NCI-H1048 (cell line): ENCODE measurements at regions not wholly inside any gene's neighbourhood (a gene's known extent, or its start where the extent isn't known, plus 50 kb on each side); places are given as distances from the start of the nearest gene placed in this dataset.

Source experiments
- DNase-seq: peaks from one replicate; lab custom pipeline; 2025; lab: John Stamatoyannopoulos, UW

DNA sequence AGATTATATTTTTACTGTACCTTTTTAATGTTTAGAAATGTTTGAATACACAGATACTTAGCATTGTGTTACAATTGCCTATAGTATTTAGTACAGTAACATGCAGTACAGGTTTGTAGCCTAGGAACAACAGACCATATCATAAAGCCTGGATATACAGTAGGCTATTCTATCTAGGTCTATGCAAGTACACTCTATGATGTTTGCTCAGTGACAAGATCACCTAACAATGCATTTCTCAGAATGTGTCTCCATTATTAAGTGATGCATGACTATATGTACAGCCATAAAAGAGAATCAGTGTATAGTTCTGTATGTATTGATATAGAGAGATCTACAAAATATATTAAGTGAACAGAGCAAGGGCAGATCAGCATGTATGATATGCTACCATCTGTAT, 616.4 kb downstream of the XIRP2 start:
- DNase-seq = no peak

GRCh38 chr2:167504061-167504460, 615.8 kb downstream of the XIRP2 start:
- DNase-seq = no peak

GRCh38 chr2:167501618-167502017, 613.3 kb downstream of the XIRP2 start:
- no peak for DNase-seq

- no peak for DNase-seq
Measured at GRCh38 chr2:167493862-167494261, 605.6 kb downstream of the XIRP2 start.

DNA sequence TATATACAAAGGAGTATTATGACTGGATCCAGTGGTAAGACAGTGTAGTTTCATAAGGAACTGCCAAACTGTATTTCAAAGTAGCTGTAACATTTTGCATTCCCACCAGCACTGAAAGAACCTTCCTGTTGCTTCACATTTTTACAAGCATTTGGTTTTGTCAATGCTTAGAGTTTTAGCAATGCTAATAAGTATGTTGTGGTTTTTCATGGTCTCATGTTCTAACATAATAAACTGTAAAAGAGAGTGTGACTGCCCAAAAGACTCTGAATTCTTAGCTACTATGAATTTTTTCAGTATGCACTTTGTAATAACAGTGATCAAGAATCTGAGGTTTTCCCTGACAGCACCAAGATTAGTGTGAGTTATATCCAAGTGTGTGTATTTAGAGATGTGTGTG, 604.2 kb downstream of the XIRP2 start:
- no peak for DNase-seq

- DNase-seq = no peak
Measured at GRCh38 chr2:167491788-167492187, 603.5 kb downstream of the XIRP2 start.

DNA sequence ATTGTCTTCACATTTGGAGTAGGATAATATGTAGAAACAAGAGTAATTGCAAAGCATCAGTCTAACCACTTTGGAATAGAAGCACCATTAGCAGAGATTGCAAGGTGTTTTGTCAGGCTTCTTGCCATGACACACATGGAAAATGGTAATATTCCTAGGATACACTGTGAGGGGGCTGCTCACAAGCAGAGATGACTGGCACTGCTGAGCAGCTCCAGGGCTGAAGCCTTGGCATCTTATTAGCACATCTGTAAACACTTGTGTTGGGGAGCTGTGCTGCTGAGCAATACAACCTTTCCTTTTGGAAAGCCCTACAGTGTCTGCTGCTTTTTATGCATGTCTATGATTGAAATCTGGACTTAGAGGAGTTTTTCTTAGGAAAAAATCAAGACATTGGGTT, 602.2 kb downstream of the XIRP2 start:
- no peak for DNase-seq

- DNase-seq = no peak
Measured at GRCh38 chr2:167489325-167489724, 601.0 kb downstream of the XIRP2 start.

GRCh38 chr2:167487728-167488127, 599.4 kb downstream of the XIRP2 start:
- DNase-seq = no peak

GRCh38 chr2:167484875-167485274, 596.6 kb downstream of the XIRP2 start:
- DNase-seq = no peak

DNA sequence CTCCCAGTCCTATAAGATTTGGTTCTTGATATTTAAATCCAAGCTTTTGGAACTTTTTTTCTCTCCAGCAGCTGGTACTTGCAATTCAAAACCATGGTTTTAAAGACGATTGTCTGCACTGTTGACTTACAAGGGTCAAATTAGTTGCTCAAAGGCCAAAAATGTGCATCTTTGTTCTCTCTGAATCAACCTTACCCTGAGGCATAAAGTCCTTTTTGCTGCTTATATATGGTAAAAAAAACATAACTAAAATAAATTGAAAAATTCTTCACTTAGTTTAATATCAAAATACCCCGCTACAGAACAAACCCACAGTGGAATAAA, 592.7 kb downstream of the XIRP2 start:
- DNase-seq = no peak

GRCh38 chr2:167480232-167480985, 592.1 kb downstream of the XIRP2 start:
- no peak for DNase-seq

- no peak for DNase-seq
Measured at GRCh38 chr2:167478196-167478595, 589.9 kb downstream of the XIRP2 start.

DNA sequence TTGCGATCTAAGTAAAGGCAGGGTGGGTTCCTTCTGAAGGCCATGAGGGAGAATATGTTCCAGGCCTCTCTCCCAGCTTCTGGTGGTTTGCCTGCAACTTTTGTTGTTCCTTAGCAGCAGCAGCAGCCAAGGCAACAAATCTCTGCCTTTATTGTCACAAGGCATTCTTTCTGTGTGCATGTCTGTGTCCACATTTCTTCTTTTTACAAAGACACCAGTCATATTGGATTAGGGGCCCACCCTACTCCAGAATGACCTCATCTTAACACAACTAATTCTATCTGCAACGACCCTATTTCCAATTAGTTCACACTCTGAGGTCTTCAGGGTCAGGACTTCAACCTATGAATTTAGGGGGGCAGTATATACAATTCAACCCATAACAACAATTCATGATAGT, 587.5 kb downstream of the XIRP2 start:
- no peak for DNase-seq

- DNase-seq = no peak
Measured at GRCh38 chr2:167471734-167472133, 583.5 kb downstream of the XIRP2 start.

- no peak for DNase-seq
Measured at GRCh38 chr2:167471332-167471731, 583.1 kb downstream of the XIRP2 start.

DNA sequence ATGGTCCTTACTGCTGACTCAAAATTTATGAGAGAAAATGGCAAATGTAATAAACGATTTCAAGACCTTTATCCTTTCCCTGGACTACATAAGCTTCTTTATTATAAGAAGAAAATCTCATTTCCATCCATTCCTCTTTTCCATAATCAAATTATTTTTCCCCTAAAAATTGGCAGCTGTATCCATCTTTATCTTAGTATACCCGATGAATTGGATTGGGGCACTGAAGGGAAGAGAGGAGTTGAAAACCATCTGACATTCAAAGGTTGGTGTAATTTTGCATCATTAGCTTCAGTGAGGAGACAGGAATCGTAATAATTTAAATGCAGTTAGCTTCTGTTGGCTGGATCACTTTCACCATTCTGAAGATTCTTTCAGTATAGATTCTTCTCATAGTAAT, 574.1 kb downstream of the XIRP2 start:
- no peak for DNase-seq

- no peak for DNase-seq
Measured at GRCh38 chr2:167454036-167454435, 565.8 kb downstream of the XIRP2 start.

DNA sequence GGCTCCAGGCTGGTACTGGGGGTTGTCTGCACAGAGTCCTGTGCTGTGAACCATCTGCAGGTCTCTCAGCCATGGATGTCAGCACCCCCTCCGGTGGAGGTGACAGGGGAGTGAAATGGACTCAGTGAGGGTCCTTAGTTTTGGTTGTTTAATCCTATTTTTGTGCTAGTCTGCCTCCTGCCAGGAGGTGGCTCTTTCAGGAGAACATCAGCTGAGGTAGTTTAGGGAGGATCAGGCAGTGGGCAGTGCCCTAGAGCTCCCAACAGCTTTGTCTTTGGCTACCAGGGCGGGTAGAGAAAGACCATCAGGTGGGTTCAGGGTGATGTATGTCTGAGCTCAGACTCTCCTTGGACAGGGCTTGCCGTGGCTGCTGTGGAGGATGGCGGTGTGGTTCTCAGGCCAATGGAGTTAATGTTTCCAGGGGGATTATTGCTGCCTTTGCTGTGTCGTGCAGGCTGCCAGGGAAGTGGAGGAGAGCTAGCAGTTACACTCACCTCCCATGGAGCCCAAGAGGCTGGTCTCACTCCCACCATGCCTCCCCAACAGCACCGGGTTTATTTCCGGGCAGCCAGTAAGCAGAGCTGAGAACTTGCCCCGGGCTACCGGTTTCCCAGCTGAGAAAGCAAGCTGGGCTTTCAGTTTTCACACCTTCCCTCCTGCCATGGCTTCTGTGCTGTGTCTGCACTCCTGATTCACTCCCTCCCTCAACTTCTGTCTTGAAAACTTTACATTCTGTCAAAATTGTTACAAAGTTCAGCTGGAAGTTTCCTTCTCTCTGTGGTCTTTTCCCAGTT, 563.4 kb downstream of the XIRP2 start:
- DNase-seq = no peak

- no peak for DNase-seq
Measured at GRCh38 chr2:167450364-167450763, 562.1 kb downstream of the XIRP2 start.

- no peak for DNase-seq
Measured at GRCh38 chr2:167440382-167440781, 552.1 kb downstream of the XIRP2 start.

DNA sequence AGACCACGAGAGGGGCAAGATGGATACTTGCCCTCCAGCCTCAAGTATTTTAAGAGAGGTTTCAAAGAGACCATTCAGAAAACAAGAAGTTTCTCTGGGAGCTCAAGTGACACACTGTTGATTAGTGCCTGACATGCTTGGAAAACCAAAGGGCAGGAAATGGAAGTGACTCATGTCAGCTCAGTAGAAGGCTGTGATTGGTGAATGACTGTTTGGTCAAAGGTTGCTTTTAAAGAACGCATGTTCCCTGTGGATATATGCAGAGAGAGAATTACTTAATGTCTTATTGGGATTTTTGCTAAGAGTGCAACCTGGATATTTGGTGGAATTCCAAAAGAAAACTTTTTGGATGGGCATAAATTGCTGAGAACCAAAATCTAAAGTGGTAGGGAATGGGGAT, 549.9 kb downstream of the XIRP2 start:
- DNase-seq = no peak

- no peak for DNase-seq
Measured at GRCh38 chr2:167431949-167432348, 543.7 kb downstream of the XIRP2 start.

DNA sequence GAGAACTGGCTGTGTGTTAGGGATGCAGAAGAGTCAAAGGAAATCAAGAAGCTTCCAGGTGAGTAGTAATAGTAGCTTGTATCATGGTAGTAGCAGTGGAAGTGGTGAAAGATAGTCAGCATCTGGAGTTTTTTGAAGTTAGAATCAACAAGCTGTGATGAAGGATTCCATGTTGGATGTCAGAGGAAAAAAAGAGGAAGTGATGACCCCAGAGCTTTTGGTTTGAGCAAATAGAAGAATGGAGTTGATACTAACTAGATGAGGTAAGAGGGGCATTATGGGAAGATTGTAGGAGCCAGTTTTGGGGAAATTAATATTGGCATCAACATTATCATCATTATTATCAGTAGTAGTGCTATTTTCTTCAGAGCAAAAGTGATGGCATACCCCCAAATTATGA, 542.2 kb downstream of the XIRP2 start:
- no peak for DNase-seq
